ENCODE measurements at regions not wholly inside any gene's neighbourhood (a gene's known extent, or its start where the extent isn't known, plus 50 kb on each side); places are given as distances from the start of the nearest gene placed in this dataset.

DNA sequence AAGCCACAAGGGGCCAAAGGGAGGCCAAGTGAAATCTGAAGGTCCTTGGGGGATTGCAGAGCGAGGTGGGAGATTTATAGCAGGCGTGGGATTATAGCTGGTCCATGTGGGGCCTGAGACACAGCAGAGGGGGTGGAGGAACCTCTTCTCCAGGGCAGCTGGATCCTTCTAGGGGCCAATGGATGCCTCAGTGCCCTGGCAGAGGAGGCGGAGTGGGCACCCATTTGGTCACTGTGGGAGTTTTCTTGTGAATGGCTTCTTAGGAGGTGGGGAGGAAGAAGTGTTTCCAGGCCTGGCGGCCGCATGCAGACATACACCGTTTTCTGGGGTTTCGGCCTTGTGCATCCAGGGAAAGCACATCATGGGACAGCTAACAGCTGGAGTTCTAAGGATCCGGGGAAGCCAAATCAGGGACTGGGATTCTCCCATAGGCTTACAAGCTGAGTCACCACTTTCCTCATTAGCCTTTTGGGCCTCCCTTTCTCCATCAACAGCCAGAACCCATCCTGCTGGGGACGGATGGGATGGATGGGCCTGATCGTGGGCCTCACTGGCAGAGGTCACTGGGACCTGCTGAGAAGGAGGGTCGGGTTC is 76.5 kb downstream of the RHOU start:
- TF ChIP-seq, protein P1, sequence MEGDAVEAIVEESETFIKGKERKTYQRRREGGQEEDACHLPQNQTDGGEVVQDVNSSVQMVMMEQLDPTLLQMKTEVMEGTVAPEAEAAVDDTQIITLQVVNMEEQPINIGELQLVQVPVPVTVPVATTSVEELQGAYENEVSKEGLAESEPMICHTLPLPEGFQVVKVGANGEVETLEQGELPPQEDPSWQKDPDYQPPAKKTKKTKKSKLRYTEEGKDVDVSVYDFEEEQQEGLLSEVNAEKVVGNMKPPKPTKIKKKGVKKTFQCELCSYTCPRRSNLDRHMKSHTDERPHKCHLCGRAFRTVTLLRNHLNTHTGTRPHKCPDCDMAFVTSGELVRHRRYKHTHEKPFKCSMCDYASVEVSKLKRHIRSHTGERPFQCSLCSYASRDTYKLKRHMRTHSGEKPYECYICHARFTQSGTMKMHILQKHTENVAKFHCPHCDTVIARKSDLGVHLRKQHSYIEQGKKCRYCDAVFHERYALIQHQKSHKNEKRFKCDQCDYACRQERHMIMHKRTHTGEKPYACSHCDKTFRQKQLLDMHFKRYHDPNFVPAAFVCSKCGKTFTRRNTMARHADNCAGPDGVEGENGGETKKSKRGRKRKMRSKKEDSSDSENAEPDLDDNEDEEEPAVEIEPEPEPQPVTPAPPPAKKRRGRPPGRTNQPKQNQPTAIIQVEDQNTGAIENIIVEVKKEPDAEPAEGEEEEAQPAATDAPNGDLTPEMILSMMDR (IDR thresholded peaks at IDR 0.05; ENCODE audit: control insufficient read depth, extremely low read depth, insufficient read depth): no peak
- H3K4me3 ChIP-seq (ENCODE audit: low read depth, low read length): no peak overlapping the region
- DNase-seq (ENCODE audit: low read depth): no peak

DNA sequence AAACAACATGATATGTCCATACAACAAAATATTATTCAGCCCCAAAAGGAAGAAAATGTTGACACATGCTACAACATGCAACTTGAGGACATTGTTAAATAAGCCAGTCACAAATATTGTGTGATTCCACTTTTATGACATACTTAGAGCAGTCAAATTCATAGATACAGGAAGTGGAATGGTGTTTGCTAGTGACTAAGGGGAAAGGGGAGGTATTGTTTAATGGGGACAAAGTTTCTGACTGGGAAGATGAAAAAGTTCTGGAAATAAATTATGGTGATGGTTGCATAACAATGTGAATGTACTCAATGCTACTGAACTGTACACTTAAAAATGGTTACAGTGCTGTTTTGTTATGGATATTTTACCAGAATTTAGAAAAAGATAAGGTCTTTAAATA is 77.7 kb downstream of the RHOU start:
- TF ChIP-seq, protein P1 (IDR thresholded peaks at IDR 0.05; ENCODE audit: control insufficient read depth, extremely low read depth, insufficient read depth): no peak
- no peak for DNase-seq (ENCODE audit: low read depth)
- no peak overlapping the region for H3K4me3 ChIP-seq (ENCODE audit: low read depth, low read length)

DNA sequence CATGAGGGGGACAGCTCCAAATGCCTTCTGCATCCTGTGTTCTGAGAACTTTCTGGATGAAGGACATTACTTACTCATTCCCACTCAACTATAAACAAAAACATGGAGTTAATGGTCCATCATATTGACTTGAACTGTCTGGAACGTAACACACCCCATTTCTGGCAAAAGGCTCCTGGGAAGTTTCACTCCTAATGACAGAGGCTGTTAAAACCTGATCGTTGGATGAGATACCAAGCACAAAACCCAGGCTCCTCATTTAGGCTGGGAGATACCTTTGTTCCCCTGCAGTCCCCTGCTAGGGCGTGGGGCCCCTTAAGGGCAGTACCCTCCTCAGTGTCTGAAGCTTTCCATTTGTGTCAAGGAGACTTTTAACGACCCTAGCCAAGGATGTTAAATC is 78.9 kb downstream of the RHOU start:
- H3K4me3 ChIP-seq (ENCODE audit: low read depth, low read length): no peak overlapping the region
- TF ChIP-seq, protein P1 (IDR thresholded peaks at IDR 0.05; ENCODE audit: control insufficient read depth, extremely low read depth, insufficient read depth): no peak
- no peak for DNase-seq (ENCODE audit: low read depth)

DNA sequence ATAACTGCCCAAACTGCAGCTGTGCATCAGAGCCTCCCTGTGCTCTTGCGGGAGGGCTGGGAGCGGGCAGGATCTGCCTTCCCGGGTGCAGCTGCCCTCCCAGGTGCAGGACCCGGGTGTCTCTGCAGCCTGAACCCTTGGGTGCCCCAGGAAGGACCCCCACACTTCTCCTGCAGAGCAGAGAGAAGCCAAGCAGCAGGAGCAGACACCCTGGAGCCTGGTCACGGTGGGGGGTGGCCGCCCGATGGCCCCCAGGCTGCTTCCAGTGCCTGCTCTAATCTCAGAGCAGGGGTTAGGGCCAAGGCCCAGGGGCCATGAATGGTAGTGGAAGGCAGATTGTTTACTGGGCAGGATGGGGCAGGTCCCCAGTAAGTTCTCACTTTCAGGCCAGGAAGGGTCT is 83.0 kb downstream of the RHOU start:
- H3K4me3 ChIP-seq (ENCODE audit: low read depth, low read length): no peak overlapping the region
- DNase-seq (ENCODE audit: low read depth): no peak
- TF ChIP-seq, protein P1 (IDR thresholded peaks at IDR 0.05; ENCODE audit: control insufficient read depth, extremely low read depth, insufficient read depth): no peak

DNA sequence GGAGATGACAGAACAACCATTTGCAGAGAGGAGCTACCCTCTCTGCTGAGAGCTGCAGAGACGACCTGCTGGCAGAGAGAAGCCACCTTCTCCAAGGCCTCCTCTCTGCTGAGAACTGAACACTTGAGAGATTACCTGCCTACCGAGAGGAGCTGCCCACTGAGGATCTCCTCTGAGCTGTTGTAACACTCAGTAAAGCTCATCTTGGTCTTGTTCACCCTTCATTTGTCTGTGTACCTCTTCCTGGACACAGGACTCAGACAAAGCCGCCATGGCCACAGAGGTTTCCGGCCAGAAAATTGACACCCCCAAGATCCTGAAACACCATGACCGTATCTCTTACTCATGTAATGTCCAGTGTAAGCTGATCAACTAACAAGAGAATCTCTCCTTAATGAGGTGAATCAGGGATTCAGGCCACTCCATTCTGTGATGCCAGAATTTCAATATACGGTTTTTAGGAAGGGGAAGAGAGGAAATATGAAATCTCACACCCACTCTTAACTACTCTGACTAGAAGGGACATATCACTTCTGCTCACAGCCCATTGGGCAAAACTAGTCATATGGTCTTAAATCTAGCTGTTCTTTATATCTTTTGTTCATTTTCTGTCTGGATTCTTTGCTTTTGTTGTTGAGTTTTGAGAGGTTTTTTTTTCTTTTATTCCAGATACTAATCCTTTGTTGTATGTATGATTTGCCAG is 83.8 kb downstream of the RHOU start:
- no peak for DNase-seq (ENCODE audit: low read depth)
- H3K4me3 ChIP-seq (ENCODE audit: low read depth, low read length): no peak overlapping the region
- TF ChIP-seq, protein P1 (IDR thresholded peaks at IDR 0.05; ENCODE audit: control insufficient read depth, extremely low read depth, insufficient read depth): no peak

DNA sequence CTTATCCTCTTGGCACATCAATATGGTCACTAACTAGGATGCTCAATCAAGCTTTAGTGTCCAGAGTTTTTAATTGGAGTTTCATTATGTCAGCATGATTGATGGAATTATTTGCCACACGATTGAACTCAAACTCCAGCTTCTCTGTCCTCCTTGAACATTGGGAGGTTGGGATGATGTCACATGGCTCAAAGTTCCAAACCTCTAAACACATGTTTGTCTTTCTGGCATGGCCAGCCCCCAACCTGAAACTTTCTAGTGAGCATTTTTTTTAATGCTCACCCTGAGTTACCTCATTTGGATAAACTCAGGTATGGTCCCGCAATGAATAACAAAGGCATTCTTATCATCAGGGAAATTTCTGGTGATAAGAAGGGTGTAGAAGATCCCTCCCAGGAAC is 86.0 kb downstream of the RHOU start:
- TF ChIP-seq, protein P1 (IDR thresholded peaks at IDR 0.05; ENCODE audit: control insufficient read depth, extremely low read depth, insufficient read depth): no peak
- H3K4me3 ChIP-seq (ENCODE audit: low read depth, low read length): no peak overlapping the region
- no peak for DNase-seq (ENCODE audit: low read depth)

DNA sequence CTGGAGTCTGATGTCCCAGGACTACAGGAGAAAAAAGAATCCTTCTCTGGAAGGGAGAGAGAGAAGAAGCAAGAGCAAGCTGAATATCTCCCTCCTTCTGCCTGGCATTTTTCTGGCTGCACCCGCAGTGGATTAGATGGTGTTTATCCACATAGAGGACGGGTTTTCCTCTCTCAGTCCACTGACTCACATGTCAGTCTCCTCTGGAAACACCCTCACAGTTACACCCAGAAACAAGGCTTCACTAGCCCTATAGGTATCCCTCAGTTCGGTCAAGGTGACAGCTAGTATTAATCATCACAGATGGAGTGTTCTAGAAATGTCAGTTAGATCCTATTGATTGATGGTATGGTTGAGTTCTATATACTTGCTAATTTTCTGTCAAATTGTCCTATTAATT is 87.9 kb downstream of the RHOU start:
- DNase-seq (ENCODE audit: low read depth): no peak
- TF ChIP-seq, protein P1 (IDR thresholded peaks at IDR 0.05; ENCODE audit: control insufficient read depth, extremely low read depth, insufficient read depth): no peak
- no peak overlapping the region for H3K4me3 ChIP-seq (ENCODE audit: low read depth, low read length)
